ENCODE measurements at regions not wholly inside any gene's neighbourhood (a gene's known extent, or its start where the extent isn't known, plus 50 kb on each side); places are given as distances from the start of the nearest gene placed in this dataset.

- DNase-seq (ENCODE audit: low spot score): no peak
These were observed 239.9 kb downstream of the PAX3 start for GRCh38 chr2:222058819-222059445.

- DNase-seq (ENCODE audit: low spot score): peak; percentile 17
These were observed 241.3 kb downstream of the PAX3 start for GRCh38 chr2:222057347-222058073.

GRCh38 chr2:222055328-222055727, 243.5 kb downstream of the PAX3 start:
- DNase-seq (ENCODE audit: low spot score): no peak

- no peak for DNase-seq (ENCODE audit: low spot score)
These were observed 244.0 kb downstream of the PAX3 start for GRCh38 chr2:222054813-222055212.

- no peak for DNase-seq (ENCODE audit: low spot score)
These were observed 245.8 kb downstream of the PAX3 start for GRCh38 chr2:222052934-222053367.

GRCh38 chr2:222050981-222051380, 247.8 kb downstream of the PAX3 start:
- no peak for DNase-seq (ENCODE audit: low spot score)

- no peak for DNase-seq (ENCODE audit: low spot score)
These were observed 248.9 kb downstream of the PAX3 start for GRCh38 chr2:222049946-222050345.

- no peak for DNase-seq (ENCODE audit: low spot score)
These were observed 254.9 kb downstream of the PAX3 start for GRCh38 chr2:222043897-222044296.

GRCh38 chr2:222042666-222043065, 256.1 kb downstream of the PAX3 start:
- peak; percentile 42 for DNase-seq (ENCODE audit: low spot score)

GRCh38 chr2:222040333-222040732, 258.5 kb downstream of the PAX3 start:
- DNase-seq (ENCODE audit: low spot score): no peak

- no peak for DNase-seq (ENCODE audit: low spot score)
These were observed 259.0 kb downstream of the PAX3 start for GRCh38 chr2:222039821-222040220.

- DNase-seq (ENCODE audit: low spot score): peak; percentile 24
These were observed 260.6 kb downstream of the PAX3 start for GRCh38 chr2:222038067-222038802.

GRCh38 chr2:222037211-222037610, 261.6 kb downstream of the PAX3 start:
- no peak for DNase-seq (ENCODE audit: low spot score)

- DNase-seq (ENCODE audit: low spot score): no peak
These were observed 264.7 kb downstream of the PAX3 start for GRCh38 chr2:222034058-222034457.

- DNase-seq (ENCODE audit: low spot score): no peak
These were observed 265.3 kb downstream of the PAX3 start for GRCh38 chr2:222033541-222033940.

- DNase-seq (ENCODE audit: low spot score): no peak
These were observed 272.9 kb downstream of the PAX3 start for GRCh38 chr2:222025881-222026271.

- DNase-seq (ENCODE audit: low spot score): peak; percentile 62
These were observed 273.6 kb downstream of the PAX3 start for GRCh38 chr2:222024932-222025880.

- no peak for DNase-seq (ENCODE audit: low spot score)
These were observed 281.4 kb downstream of the PAX3 start for GRCh38 chr2:222017252-222017850.

GRCh38 chr2:222013889-222014288, 284.9 kb downstream of the PAX3 start:
- no peak for DNase-seq (ENCODE audit: low spot score)

GRCh38 chr2:222000326-222000725, 298.5 kb downstream of the PAX3 start:
- no peak for DNase-seq (ENCODE audit: low spot score)

- DNase-seq (ENCODE audit: low spot score): no peak
These were observed 299.1 kb downstream of the PAX3 start for GRCh38 chr2:221999717-222000116.
